ENCODE measurements at regions not wholly inside any gene's neighbourhood (a gene's known extent, or its start where the extent isn't known, plus 50 kb on each side); places are given as distances from the start of the nearest gene placed in this dataset.

GRCh38 chr19:29062475-29063435, 150.2 kb downstream of the UQCRFS1 start:
- Histone ChIP-seq H3K36me3 (ENCODE audit: control insufficient read depth in 2 of 2, extremely low read depth in 1 of 2, insufficient read depth in 2 of 2, low read length in 2 of 2) (no peaks in the 10 kb centered on the region), H3K4me1 (ENCODE audit: control insufficient read depth, extremely low read depth, insufficient read depth, low read length) (no peaks in the 10 kb centered on the region), H3K79me2 (ENCODE audit: control insufficient read depth, insufficient read depth, low read length) (no peaks in the 10 kb centered on the region), H3K4me3 (replicated peaks in 1 of 3; ENCODE audit: insufficient read depth in 1 of 3, low read depth in 1 of 3, low read length in 3 of 3) (no peak overlapping the region), H3K9me3 (replicated peaks; ENCODE audit: control insufficient read depth, insufficient read depth, low read length) (peaks cover 3% of the 10 kb centered on the region), H3K9ac (replicated peaks; ENCODE audit: extremely low read depth, insufficient read depth, low read length) (no peak overlapping the region), H4K20me1 (replicated peaks; ENCODE audit: control insufficient read depth, extremely low read depth, insufficient read depth, low read length) (no peaks in the 10 kb centered on the region), H2AFZ (ENCODE audit: low read depth, low read length) (no peak overlapping the region), H3K9me1 (replicated peaks; ENCODE audit: control insufficient read depth, extremely low read depth, insufficient read depth, low read length) (no peaks in the 10 kb centered on the region), H3K27me3 (ENCODE audit: control insufficient read depth in 2 of 2, insufficient read depth in 2 of 2, low read length in 2 of 2) (no peaks in the 10 kb centered on the region), H3K4me2 (ENCODE audit: insufficient read depth, low read length) (no peak overlapping the region), H3K27ac (ENCODE audit: insufficient read depth, low read depth, low read length) (no peak overlapping the region)
- POLR2A ChIA-PET, result no interaction called here
- BruUV-seq (replicated peaks), result no TSS peak
- dilution Hi-C loops (cut with MboI; ENCODE audit: extremely low pct_ligation_motif_present, low sequenced_read_pairs), result no loop called here
- CTCF ChIA-PET, result no interaction called here
- intact Hi-C loops (cut with micrococcal nuclease), result no loop called here
- TF ChIP-seq POLR2A (IDR thresholded peaks at IDR 0.05; ENCODE audit: low read depth, low read length) (no peak), GATA2 (IDR thresholded peaks at IDR 0.05; ENCODE audit: insufficient read depth, insufficient read length, low read depth, low read length) (no peak), EZH2 (IDR thresholded peaks at IDR 0.05; ENCODE audit: borderline replicate concordance, low read depth, low read length, severe bottlenecking) (no peak), MYC (IDR thresholded peaks at IDR 0.05; ENCODE audit: low read depth, low read length) (no peak), CTCF (IDR thresholded peaks at IDR 0.05; ENCODE audit: extremely low read depth in 1 of 2, insufficient read depth in 1 of 2, low read depth in 1 of 2, low read length in 2 of 2) (no peak), FOS (IDR thresholded peaks at IDR 0.05; ENCODE audit: borderline replicate concordance, insufficient read depth, low read length) (no peak), JUN (IDR thresholded peaks at IDR 0.05; ENCODE audit: borderline replicate concordance, insufficient read depth, insufficient read length, low read depth) (no peak), POLR2AphosphoS5 (IDR thresholded peaks at IDR 0.05; ENCODE audit: insufficient read depth, low read depth, low read length) (no peak)
- TF ChIP-seq, protein P1, sequence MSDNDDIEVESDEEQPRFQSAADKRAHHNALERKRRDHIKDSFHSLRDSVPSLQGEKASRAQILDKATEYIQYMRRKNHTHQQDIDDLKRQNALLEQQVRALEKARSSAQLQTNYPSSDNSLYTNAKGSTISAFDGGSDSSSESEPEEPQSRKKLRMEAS (IDR thresholded peaks at IDR 0.05; ENCODE audit: insufficient read depth, insufficient read length), result no peak
- DNase-seq (ENCODE audit: low read depth, low spot score) (no peak), FAIRE-seq (no peak)

Data from endothelial cell of umbilical vein (primary cell).